ENCODE measurements at regions not wholly inside any gene's neighbourhood (a gene's known extent, or its start where the extent isn't known, plus 50 kb on each side); places are given as distances from the start of the nearest gene placed in this dataset.

DNA sequence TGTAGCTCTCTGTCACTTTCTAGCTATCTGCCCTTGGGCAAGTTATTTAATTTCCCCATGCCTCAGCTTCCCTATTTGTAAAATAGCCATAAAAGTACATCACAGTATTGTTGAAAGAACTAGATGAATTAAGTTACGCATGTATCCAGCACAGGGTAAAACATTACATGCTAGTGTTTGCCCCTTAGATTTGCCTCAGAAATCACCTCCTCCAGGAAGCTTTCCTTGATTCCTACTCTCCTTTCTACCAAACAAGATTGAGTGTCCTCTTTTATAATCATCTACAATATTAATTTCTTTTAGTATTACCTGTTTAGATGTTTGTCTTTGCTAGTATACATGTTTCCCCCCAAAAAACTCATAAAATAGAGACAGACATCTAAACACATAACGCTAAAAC, 369.5 kb downstream of the GBA3 start:
- no peak overlapping the region for H3K4me3 ChIP-seq (ENCODE audit: low read depth, low read length)
- TF ChIP-seq, protein P1, sequence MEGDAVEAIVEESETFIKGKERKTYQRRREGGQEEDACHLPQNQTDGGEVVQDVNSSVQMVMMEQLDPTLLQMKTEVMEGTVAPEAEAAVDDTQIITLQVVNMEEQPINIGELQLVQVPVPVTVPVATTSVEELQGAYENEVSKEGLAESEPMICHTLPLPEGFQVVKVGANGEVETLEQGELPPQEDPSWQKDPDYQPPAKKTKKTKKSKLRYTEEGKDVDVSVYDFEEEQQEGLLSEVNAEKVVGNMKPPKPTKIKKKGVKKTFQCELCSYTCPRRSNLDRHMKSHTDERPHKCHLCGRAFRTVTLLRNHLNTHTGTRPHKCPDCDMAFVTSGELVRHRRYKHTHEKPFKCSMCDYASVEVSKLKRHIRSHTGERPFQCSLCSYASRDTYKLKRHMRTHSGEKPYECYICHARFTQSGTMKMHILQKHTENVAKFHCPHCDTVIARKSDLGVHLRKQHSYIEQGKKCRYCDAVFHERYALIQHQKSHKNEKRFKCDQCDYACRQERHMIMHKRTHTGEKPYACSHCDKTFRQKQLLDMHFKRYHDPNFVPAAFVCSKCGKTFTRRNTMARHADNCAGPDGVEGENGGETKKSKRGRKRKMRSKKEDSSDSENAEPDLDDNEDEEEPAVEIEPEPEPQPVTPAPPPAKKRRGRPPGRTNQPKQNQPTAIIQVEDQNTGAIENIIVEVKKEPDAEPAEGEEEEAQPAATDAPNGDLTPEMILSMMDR (IDR thresholded peaks at IDR 0.05; ENCODE audit: low read depth, low read length), result no peak

DNA sequence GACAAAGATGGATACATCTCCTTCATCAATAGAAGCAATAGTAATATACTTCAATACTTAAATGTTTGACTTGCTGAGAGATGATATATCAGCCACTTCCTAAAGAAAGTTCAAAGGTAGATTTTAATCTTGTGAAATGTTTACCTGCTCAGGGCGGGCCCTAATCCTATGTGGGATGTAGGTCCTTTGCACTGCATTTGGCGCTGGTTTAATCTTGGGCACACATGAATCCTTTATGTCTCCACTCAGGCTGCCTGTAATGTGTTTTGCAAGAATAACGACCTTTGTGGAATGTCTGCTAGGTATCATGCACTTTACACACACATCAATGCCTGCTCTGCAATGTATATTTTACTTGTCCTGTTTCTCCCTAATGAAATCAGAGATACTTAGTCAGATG, 368.7 kb downstream of the GBA3 start:
- TF ChIP-seq, protein P1 (IDR thresholded peaks at IDR 0.05; ENCODE audit: low read depth, low read length), result no peak
- no peak overlapping the region for H3K4me3 ChIP-seq (ENCODE audit: low read depth, low read length)

DNA sequence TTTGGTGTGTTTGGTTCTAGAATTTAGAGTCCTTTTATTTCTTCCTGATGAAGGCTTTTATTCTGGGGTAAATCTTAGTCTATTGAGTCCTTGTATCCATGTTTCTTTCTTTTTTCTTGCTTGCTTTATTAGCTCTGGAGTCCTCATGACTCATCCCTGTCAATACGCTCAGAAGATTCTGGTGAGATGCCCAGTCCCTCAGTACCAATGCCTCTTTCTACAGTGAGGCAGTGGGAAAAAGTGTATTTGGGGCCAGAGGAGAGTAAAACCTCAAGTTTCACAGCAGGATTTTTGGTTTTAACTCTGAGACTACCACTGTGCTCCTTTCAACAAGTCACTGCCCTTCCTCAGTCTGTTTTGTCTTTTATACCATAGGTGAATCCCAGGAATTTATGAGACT, 368.0 kb downstream of the GBA3 start:
- TF ChIP-seq, protein P1 (IDR thresholded peaks at IDR 0.05; ENCODE audit: low read depth, low read length), result no peak
- no peak overlapping the region for H3K4me3 ChIP-seq (ENCODE audit: low read depth, low read length)

DNA sequence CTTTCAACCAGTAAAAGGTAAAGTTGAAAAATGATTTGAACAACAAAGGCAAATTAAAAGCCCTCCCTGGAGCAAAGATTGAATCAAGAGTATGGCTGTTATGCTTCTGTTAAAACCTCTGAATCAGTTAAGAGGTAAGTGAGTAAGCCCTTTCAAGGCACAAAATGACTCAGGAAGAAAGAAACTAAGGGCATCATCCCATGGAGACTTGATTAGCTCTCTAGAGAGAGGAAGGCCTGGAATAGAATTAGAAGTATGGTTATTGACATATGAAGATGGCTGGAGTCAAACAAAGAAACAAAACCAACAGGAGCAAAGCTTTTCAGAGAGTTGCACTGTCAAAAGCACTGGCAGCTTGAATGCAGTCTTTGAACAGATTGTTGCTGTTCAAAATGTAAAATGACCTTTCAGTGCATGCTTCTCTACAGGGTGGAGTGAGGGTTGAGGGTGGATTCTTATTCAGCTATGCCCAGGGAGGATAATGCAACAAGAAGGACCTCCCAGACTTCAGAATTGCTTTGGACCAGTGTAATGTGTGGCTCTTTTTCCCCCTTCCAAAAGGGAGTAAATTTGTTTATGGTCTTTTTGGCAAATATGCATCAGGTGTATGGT, 365.5 kb downstream of the GBA3 start:
- H3K4me3 ChIP-seq (ENCODE audit: low read depth, low read length), result no peak overlapping the region
- TF ChIP-seq, protein P1 (IDR thresholded peaks at IDR 0.05; ENCODE audit: low read depth, low read length), result no peak

DNA sequence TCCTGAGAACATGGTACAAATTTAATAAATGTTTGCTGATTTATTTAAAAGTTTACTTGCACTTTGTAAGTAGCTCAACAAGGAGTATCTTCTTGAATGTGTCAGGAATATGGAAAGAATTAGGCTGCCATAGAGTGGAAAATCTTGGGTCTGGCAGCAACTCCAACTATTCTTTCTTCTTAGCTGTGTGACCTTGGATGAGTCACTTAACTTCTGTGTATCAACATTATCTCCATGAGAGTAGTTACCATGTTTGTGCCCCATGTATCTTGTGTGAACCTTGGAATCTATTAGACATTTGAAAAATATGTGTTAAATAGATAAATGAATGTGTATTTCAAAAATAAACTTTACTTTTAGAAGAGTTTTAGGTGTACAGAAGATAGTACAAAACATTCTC, 348.8 kb downstream of the GBA3 start:
- H3K4me3 ChIP-seq (ENCODE audit: low read depth, low read length), result no peak overlapping the region
- TF ChIP-seq, protein P1 (IDR thresholded peaks at IDR 0.05; ENCODE audit: low read depth, low read length), result no peak

- no peak overlapping the region for H3K4me3 ChIP-seq (ENCODE audit: low read depth, low read length)
- TF ChIP-seq, protein P1 (IDR thresholded peaks at IDR 0.05; ENCODE audit: low read depth, low read length), result no peak
Measured at GRCh38 chr4:23040539-23040938, 347.8 kb downstream of the GBA3 start.

- TF ChIP-seq, protein P1 (IDR thresholded peaks at IDR 0.05; ENCODE audit: low read depth, low read length), result no peak
- no peak overlapping the region for H3K4me3 ChIP-seq (ENCODE audit: low read depth, low read length)
Measured at GRCh38 chr4:23039818-23040217, 347.1 kb downstream of the GBA3 start.
